ENCODE measurements at regions not wholly inside any gene's neighbourhood (a gene's known extent, or its start where the extent isn't known, plus 50 kb on each side); places are given as distances from the start of the nearest gene placed in this dataset.
"Not testable (repeated sequence)": the region's sequence is repeated elsewhere in the genome, so short reads cannot be mapped to it uniquely, and the experiment has no call there.

DNA sequence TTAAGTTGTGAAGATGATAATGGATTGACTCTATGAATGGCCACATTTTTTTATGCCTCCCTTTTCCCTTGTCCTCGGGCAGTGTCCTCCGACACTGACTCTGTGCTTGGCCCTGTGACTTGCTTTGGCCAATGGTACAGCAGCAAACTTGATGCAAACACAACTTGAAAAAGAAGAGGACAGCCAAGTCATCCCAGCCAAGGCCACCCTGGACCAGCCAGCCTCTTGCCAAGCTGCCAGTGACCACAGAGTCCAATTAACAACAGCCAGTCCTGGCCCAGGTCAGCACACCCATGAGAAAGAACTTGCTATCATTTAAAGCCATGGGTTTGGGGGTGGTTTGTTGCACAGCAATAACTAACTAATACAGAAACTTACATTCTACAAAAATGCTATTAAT, 63.4 kb upstream of the SLC35C1 start:
- intact Hi-C loops (cut with DNase I): loop anchor here in 1 of 10 donors (10.0 kb wide), 1 partner anchor 87 kb away; no protein-coding TSS in a partner anchor
- Histone ChIP-seq H3K27me3 (no peaks in the 10 kb centered on the region), H3K27ac (no peak overlapping the region), H3K4me3 (no peak overlapping the region), H3K9me3 (no peaks in the 10 kb centered on the region), H3K4me1 (peaks cover 0 to 24% (median 8%) of the 10 kb centered on the region in 9 donors), H3K36me3 (no peaks in the 10 kb centered on the region)
- ATAC-seq: peak in 2 of 8 donors; percentile 15 to 29
- 86 to 94% methylated on average over 2 of the region's 2 CpGs for WGBS, 2 donors
- DNase-seq: no peak
- no peak for TF ChIP-seq CTCF (IDR thresholded peaks at IDR 0.05)

GRCh38 chr11:45741032-45741431, 63.9 kb upstream of the SLC35C1 start:
- H3K4me1 ChIP-seq: peaks cover 0 to 24% (median 6%) of the 10 kb centered on the region in 9 donors
- intact Hi-C loops (cut with DNase I): loop anchor here in 1 of 10 donors (10.0 kb wide), 1 partner anchor 86 kb away; no protein-coding TSS in a partner anchor
- ATAC-seq: peak in 5 of 8 donors; percentile 38 to 66 (median 59)
- H3K27ac ChIP-seq: peak overlapping the region in 1 of 10 donors; percentile 35
- H3K36me3 ChIP-seq: no peaks in the 10 kb centered on the region
- no peak for TF ChIP-seq CTCF (IDR thresholded peaks at IDR 0.05)
- H3K9me3 ChIP-seq: no peaks in the 10 kb centered on the region
- H3K4me3 ChIP-seq: no peak overlapping the region
- no peak for DNase-seq
- no peaks in the 10 kb centered on the region for H3K27me3 ChIP-seq
- WGBS, 2 donors: 18 to 36% methylated on average over 2 of the region's 2 CpGs

- Histone ChIP-seq H3K27ac (no peak overlapping the region), H3K4me3 (no peak overlapping the region), H3K36me3 (no peaks in the 10 kb centered on the region), H3K4me1 (peaks cover 0 to 18% (median 0%) of the 10 kb centered on the region in 9 donors), H3K27me3 (no peaks in the 10 kb centered on the region), H3K9me3 (no peaks in the 10 kb centered on the region)
- 87 to 91% methylated on average over 3 of the region's 3 CpGs for WGBS, 2 donors
- no peak for TF ChIP-seq CTCF (IDR thresholded peaks at IDR 0.05)
- intact Hi-C loops (cut with DNase I): loop anchor here in 1 of 10 donors (10.0 kb wide), 1 partner anchor 85 kb away; no protein-coding TSS in a partner anchor
- no peak for DNase-seq
- no peak for ATAC-seq
Observed at GRCh38 chr11:45739866-45740265, 65.1 kb upstream of the SLC35C1 start.

DNA sequence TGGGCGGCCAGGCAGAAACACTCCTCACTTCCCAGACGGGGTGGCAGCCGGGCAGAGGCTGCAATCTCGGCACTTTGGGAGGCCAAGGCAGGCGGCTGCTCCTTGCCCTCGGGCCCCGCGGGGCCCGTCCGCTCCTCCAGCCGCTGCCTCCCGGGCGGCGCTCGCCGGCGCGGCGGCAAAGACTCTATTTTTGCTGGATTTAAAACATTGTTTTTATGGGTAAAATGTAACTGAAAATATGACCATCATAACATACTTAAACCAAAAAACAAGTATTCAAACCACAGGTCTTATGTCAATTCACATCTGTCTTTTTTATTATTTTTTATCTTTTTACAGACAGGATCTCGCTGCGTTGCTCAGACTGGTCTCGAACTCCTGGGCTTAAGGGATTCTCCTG, 65.9 kb upstream of the SLC35C1 start:
- H3K36me3 ChIP-seq; H3K4me3 ChIP-seq; DNase-seq; H3K27me3 ChIP-seq; H3K9me3 ChIP-seq; intact Hi-C loops (cut with DNase I); ATAC-seq; H3K27ac ChIP-seq: not testable (repeated sequence)
- WGBS, 2 donors: 97 to 98% methylated on average over 11 to 17 of the region's 22 CpGs
- H3K4me1 ChIP-seq: peaks cover 0 to 13% (median 0%) of the 10 kb centered on the region in 9 donors

DNA sequence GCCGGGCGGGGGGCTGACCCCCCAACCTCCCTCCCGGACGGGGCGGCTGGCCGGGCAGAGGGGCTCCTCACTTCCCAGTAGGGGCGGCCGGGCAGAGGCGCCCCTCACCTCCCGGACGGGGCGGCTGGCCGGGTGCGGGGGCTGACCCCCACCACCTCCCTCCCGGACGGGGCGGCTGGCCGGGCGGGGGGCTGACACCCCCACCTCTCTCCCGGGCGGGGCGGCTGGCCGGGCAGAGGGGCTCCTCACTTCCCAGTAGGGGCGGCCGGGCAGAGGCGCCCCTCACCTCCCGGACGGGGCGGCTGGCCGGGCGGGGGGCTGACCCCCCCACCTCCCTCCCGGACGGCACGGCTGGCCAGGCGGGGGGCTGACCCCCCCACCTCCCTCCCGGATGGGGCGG, 66.8 kb upstream of the SLC35C1 start:
- H3K36me3 ChIP-seq; intact Hi-C loops (cut with DNase I); H3K27me3 ChIP-seq; H3K4me3 ChIP-seq; ATAC-seq; H3K9me3 ChIP-seq; H3K27ac ChIP-seq; DNase-seq: not testable (repeated sequence)
- H3K4me1 ChIP-seq: peaks cover 0 to 13% (median 0%) of the 10 kb centered on the region in 9 donors
- 96 to 100% methylated on average over 9 to 18 of the region's 37 CpGs for WGBS, 2 donors

All from heart right ventricle (tissue), 16 donors.